AG09319 (cell line): ENCODE measurements at regions not wholly inside any gene's neighbourhood (a gene's known extent, or its start where the extent isn't known, plus 50 kb on each side); places are given as distances from the start of the nearest gene placed in this dataset.

ENCODE experiments used
- DNase-seq: peaks from one replicate; pipeline ENCODE4 v3.0.0-alpha.2; 2010; ENCODE audit warnings: low read depth; ENCODE audit errors: extremely low read depth
- CTCF ChIP-seq: IDR thresholded peaks from 2 replicates; pipeline ENCODE4 v1.5.1; 2011; ENCODE audit warnings: low read depth, mild to moderate bottlenecking, inconsistent platforms, low read length, moderate library complexity

- TF ChIP-seq CTCF: no peak
- DNase-seq: no peak
These were observed 285.7 kb upstream of the STT3B start for GRCh38 chr3:31247063-31247447.

- no peak for DNase-seq
- TF ChIP-seq CTCF: no peak
These were observed 284.7 kb upstream of the STT3B start for GRCh38 chr3:31247850-31248562.

- no peak for DNase-seq
- TF ChIP-seq CTCF: no peak
These were observed 284.1 kb upstream of the STT3B start for GRCh38 chr3:31248563-31248992.

GRCh38 chr3:31249545-31249944, 283.2 kb upstream of the STT3B start:
- no peak for DNase-seq
- TF ChIP-seq CTCF: no peak

- TF ChIP-seq CTCF: no peak
- DNase-seq: no peak
These were observed 282.5 kb upstream of the STT3B start for GRCh38 chr3:31250116-31250777.

GRCh38 chr3:31251083-31251482, 281.6 kb upstream of the STT3B start:
- TF ChIP-seq CTCF: no peak
- no peak for DNase-seq
